Omental fat pad (tissue), 3 donors: ENCODE measurements at regions not wholly inside any gene's neighbourhood (a gene's known extent, or its start where the extent isn't known, plus 50 kb on each side); places are given as distances from the start of the nearest gene placed in this dataset.

ENCODE experiments used
- ATAC-seq: fragments of 150-250 bp; one replicate; pipeline ENCODE4 v1.9.1; 2016; ENCODE audit warnings: mild to moderate bottlenecking, moderate library complexity; ENCODE audit not compliant: low FRiP score
- DNase-seq: peaks from one replicate; pipeline ENCODE4 v3.0.0-alpha.2; 2019; ENCODE audit warnings: low spot score
- CTCF ChIP-seq, 3 donors: fragments of 450-650 bp; IDR thresholded peaks; one replicate each; pipeline ENCODE4 v1.5.1; 2016 to 2017; ENCODE audit warnings: antibody characterized with exemption in 3 of 3, mild to moderate bottlenecking in 3 of 3, moderate library complexity in 2 of 3

- ATAC-seq (no peak), DNase-seq (no peak)
- no peak for TF ChIP-seq CTCF (IDR thresholded peaks at IDR 0.05)
Measured at GRCh38 chr18:46378864-46379207, 274.7 kb downstream of the HAUS1 start.

DNA sequence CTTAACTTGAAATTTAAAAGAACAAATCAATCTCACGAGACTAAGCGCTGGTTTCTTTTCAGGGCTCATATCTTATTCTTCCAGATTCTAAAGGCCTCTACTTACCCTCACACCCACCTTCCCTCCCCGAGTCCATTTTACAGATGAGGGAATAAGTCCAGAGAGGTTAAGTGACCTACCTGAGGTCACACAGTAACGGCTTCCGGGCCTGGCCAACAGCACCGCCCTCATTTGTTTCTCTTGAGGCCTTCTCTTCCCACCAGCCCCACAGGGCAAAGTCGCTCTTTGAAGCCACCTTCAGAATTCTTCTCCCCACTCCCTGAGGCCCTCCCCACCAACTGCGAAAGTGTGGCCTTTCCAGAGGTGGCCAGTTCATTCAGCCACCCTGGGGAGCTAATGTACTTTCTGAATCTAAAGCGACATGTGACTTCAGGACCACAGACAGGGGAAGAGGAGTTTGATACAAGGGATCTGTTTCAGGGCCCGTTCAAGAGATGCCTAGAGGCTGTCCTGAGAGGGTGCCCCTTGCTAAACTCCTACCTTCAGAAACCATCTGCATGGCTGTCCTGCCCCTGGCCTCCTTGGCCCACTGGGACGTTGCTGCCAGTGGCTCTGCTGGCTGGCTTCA is 275.3 kb downstream of the HAUS1 start:
- ATAC-seq: no peak
- TF ChIP-seq CTCF (IDR thresholded peaks at IDR 0.05): no peak
- DNase-seq: no peak

- DNase-seq: no peak
- no peak for TF ChIP-seq CTCF (IDR thresholded peaks at IDR 0.05)
- no peak for ATAC-seq
Measured at GRCh38 chr18:46385124-46385523, 271.9 kb downstream of the LOXHD1 start.

GRCh38 chr18:46386788-46387187 is 270.2 kb downstream of the LOXHD1 start:
- no peak for DNase-seq
- no peak for TF ChIP-seq CTCF (IDR thresholded peaks at IDR 0.05)
- no peak for ATAC-seq

DNA sequence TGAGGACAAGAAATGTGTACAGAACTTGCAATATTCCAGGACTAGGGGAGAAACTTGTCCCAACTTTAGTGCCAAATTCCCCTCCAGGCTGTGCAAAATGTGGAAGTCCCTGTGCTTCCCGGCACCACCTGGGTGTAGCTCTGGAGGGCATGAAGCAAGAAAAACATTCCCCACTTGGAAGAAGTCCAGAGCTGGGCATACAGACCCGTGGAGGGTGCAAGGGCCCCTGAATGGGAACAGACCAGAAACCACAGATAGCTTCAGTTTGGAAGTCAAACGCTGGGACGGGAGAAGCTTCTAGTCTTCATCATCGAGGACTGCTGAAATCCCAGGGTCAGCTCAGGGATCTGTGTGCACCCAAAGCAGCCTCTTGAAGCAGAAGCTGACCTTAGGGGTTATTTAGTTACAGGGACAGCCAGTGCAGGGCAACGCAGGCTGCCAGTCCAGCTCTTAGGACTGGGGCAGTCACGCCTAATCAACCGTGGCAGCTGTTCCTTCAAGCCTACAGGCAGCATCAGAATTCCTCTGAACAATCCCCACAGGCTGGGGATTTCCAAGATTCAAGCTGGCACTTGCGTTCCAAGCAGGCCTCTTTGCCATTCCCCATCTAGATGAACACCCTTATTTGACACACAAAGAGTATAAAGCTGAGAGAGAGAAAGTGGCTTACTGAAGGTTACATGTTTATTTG is 269.4 kb downstream of the LOXHD1 start:
- no peak for ATAC-seq
- no peak for TF ChIP-seq CTCF (IDR thresholded peaks at IDR 0.05)
- no peak for DNase-seq

DNA sequence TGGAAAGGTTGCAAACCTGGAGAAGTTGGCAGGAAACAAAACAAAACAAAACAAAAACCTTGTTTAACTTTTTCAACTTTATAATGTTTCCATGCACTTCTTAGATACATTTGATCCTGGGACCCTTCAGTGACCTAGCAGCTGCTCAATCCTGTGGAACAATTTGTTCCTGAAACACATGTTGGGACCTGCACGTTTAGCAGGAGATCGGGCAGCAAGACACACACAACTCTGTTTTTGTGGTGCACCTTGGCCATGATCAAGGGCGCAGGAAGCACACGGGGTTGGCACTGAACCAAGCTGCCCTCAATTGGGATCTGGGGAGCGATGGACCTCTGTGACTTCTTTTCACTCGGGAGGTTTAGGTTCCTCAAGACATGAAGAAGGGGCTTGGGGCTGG is 268.7 kb downstream of the LOXHD1 start:
- ATAC-seq (no peak), DNase-seq (no peak)
- TF ChIP-seq CTCF (IDR thresholded peaks at IDR 0.05): no peak

DNA sequence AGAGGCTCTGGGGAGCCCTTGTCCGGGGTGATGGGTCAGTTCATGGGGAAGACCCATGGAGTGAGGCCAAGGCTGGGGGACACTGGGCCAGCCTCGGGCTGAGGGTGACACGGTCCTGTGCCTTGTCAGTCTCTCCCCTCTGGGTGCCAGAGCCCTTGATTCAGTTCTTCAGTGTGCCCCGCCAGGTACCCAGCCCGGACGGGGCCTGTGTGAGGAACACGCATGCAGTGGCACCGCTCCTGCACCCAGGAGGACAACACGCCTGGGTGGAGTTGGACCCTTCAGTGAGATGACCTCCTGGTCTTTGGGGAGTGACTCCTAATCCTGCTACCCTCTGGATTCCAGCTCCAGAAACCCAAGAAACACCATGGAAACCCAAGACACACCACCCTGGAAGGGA is 264.4 kb downstream of the LOXHD1 start:
- ATAC-seq (no peak), DNase-seq (no peak)
- TF ChIP-seq CTCF (IDR thresholded peaks at IDR 0.05): no peak
